ENCODE measurements at regions not wholly inside any gene's neighbourhood (a gene's known extent, or its start where the extent isn't known, plus 50 kb on each side); places are given as distances from the start of the nearest gene placed in this dataset.

DNA sequence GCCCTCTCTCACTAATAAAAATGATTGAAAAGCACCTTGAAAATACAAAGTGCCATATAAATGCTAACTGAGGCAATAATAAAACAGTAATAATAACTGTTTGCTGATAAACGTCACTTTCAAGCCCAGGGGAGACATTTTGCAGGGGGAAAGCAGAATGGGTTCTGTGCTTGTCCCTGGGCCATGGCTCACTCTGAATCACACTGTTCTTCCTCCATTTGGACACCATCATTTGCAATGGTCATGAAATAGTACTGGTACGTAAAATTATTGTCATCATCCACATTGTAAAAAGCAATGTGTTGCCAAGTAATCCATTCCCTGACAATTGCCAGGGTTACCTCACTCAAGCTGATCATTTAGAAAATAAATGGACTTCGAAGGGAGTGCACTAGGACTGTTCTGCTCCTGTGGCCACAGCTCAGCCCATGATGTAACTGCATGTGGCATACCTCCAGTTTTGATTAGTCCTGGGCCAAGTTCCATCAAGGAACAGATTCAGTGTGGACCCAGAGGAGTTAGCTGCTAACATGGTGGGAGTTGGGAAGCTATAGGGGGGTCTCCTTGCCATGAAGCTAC lies 508.8 kb upstream of the CELF4 start (continued):
- TF ChIP-seq ZNF462 (CRISPR knock-in tag; IDR thresholded peaks at IDR 0.05) (no peak), POLR2AphosphoS5 (IDR thresholded peaks at IDR 0.05; ENCODE audit: low read depth) (no peak), REST (IDR thresholded peaks at IDR 0.05; ENCODE audit: unreplicated experiment) (no peak), EZH2phosphoT487 (IDR thresholded peaks at IDR 0.05; ENCODE audit: unreplicated experiment) (no peak), EZH2 (IDR thresholded peaks at IDR 0.05; ENCODE audit: low read depth, unreplicated experiment) (no peak), ZNF114 (CRISPR knock-in tag; IDR thresholded peaks at IDR 0.05) (no peak), ETS1 (IDR thresholded peaks at IDR 0.05) (no peak)

Data from GM23338 (cell line).